GM19455 (cell line): ENCODE measurements at regions not wholly inside any gene's neighbourhood (a gene's known extent, or its start where the extent isn't known, plus 50 kb on each side); places are given as distances from the start of the nearest gene placed in this dataset.
"Not testable (repeated sequence)": the region's sequence is repeated elsewhere in the genome, so short reads cannot be mapped to it uniquely, and the experiment has no call there.

Experiments used
- ATAC-seq: cut with Tn5 transposase; IDR thresholded peaks from one replicate; pipeline ENCODE4 v1.9.1; 2021; ENCODE audit not compliant: unreplicated experiment

DNA sequence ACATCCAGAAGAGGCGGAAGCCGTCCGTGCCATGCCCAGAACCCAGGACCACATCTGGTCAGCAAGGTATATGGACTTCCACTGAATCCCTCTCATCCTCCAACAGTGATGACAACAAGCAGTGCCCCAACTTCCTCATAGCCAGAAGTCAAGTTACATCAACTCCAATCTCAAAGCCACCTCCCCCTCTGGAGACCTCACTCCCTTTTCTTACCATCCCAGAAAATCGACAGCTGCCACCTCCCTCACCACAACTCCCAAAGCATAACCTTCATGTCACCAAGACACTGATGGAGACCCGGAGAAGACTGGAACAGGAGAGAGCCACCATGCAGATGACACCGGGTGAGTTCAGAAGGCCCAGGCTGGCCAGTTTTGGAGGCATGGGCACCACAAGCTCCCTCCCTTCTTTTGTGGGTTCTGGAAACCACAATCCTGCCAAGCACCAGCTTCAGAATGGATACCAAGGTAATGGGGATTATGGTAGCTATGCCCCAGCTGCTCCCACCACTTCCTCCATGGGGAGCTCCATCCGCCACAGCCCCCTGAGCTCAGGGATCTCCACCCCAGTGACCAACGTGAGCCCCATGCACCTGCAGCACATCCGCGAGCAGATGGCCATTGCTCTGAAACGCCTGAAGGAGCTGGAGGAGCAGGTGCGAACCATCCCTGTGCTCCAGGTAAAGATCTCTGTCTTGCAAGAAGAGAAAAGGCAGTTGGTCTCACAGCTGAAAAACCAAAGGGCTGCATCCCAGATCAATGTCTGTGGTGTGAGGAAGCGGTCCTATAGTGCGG lies 130.3 kb upstream of the DMRT1 start:
- no peak for ATAC-seq

DNA sequence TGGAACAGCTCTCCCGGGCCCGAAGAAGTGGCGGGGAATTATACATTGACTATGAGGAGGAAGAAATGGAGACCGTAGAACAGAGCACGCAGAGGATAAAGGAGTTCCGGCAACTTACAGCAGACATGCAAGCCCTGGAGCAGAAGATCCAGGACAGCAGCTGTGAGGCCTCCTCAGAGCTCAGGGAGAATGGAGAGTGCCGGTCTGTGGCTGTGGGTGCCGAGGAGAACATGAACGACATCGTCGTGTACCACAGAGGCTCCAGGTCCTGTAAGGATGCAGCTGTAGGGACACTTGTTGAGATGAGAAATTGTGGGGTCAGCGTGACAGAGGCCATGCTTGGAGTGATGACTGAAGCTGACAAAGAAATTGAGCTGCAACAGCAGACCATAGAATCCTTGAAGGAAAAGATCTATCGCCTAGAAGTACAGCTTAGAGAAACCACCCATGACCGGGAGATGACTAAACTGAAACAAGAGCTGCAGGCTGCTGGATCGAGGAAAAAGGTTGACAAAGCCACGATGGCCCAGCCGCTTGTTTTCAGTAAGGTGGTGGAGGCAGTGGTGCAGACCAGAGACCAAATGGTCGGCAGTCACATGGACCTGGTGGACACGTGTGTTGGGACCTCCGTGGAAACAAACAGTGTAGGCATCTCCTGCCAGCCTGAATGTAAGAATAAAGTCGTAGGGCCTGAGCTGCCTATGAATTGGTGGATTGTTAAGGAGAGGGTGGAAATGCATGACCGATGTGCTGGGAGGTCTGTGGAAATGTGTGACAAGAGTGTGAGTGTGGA lies 129.5 kb upstream of the DMRT1 start:
- ATAC-seq: no peak

DNA sequence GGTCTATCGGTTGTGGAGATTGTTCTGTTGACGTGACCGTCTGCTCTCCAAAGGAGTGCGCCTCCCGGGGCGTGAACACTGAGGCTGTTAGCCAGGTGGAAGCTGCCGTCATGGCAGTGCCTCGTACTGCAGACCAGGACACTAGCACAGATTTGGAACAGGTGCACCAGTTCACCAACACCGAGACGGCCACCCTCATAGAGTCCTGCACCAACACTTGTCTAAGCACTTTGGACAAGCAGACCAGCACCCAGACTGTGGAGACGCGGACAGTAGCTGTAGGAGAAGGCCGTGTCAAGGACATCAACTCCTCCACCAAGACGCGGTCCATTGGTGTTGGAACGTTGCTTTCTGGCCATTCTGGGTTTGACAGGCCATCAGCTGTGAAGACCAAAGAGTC lies 128.9 kb upstream of the DMRT1 start:
- ATAC-seq: no peak

DNA sequence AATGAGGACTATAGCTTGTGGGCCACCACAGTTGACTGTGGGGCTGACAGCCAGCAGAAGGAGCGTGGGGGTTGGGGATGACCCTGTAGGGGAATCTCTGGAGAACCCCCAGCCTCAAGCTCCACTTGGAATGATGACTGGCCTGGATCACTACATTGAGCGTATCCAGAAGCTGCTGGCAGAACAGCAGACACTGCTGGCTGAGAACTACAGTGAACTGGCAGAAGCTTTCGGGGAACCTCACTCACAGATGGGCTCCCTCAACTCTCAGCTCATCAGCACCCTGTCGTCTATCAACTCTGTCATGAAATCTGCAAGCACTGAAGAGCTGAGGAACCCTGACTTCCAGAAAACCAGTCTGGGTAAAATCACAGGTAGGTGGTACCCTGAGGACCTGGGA lies 128.4 kb upstream of the DMRT1 start:
- ATAC-seq: no peak

DNA sequence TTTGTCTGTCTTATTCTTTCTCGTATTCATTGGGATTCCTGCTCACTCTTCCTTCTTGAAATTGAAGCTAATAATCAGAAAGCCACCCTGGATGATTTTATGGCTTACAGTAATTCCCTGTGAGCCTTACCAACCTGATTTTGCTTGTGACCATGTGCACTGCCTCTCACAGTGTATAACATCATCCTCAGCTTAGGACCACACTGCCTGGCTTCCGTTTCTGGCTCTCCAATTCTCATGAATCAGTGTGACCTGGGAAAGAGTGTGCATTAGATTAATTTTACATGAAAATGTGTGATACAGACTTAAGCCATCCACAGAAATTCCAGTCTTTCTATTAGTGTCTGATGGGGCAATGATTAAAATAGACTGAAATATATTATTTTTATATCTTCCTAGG lies 126.8 kb upstream of the DMRT1 start:
- ATAC-seq: no peak

DNA sequence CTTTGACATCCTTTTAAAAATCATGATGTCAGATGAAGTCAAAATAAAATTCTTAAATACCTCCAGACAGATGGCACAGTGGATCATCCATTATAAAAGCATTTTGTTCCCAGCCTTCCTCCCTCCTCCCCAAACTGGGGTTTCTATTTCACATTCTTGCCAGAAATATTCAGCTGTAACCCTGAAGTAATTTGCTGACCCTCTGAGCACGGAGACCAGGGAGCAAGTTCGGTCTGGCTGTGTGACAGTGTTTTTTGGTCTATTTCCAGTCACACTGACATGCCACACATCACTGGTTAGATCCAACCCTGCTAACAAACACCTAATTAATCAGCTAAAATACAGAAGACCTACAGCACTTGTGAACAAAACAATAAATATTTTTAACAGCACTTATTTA lies 126.2 kb upstream of the DMRT1 start:
- ATAC-seq: no peak

DNA sequence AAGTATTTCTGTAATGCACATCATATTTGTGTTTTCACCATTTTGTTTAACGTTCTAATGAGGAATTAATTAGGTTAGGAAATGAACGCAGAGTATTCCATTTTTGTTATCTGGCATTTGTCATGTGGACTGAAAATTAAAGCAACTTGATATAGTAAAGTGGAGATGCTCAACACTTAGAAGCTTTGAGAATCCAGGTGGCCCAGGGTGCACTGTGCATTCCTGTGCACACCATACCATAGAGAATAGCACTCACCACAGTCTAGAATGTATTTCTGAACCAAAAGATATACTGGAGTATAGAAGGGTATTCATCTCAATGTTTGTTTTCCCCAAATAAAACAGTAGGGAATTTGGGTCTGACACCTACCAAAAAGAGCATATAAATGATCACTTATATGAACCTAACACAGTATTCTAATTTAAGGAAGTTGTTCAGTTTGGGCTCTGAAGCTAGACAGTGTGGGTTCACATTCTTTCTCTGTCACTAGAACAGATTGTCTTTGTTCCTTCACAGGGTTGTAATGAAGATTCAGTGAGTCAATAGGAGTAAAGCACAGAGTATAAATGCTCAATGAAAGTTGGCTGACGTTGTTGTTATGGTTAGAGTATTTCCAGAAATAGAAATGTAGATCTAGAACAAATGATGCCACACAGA lies 125.6 kb upstream of the DMRT1 start:
- ATAC-seq: no peak

DNA sequence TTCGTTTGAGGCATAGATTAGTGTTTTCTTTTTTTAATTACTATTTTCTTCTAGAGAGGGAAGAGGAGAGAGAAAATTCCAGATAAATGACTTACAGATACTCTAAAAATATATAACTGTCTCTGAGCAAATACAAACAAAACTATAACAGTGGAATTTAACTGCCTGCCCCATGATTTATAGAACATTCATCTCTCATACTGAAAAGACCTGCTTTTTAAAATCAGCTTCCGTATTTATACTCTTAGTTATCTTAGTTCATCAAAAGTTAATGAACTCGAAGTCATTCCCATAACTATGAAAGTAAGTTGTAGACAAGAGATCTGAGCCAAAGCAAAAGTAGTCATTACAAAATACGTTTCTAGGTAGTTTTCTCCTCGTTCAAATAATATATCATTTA lies 123.8 kb upstream of the DMRT1 start:
- ATAC-seq: no peak

DNA sequence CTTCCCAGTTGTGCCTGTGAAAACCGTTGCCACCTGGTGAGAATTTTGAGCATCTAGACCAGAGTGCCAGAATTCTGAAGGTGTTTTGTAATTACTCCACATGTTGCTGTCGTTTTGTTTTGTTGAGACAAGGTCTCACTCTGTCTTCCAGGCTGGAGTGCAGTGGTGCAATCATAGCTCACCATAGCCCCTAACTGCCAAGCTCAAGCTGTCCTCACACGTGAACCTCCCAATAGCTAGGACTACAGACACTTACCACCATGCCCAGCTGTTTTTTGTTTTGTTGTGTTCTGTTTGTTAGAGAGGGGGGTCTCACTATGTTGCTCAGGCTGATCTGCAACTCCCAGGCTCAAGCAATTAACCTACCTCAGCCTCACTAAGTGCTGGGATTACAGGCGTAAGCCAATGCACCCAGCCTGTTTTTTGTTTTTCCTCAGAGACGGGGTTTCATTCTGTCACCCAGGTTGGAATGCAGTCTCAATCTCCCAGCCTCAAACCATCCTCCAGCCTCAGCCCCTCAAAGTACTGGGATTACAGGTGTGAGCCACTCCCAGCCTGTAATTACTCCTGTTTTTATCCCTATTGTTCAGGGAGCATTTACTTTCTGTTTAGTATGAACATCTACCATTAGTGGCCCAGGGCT lies 121.1 kb upstream of the DMRT1 start:
- no peak for ATAC-seq

DNA sequence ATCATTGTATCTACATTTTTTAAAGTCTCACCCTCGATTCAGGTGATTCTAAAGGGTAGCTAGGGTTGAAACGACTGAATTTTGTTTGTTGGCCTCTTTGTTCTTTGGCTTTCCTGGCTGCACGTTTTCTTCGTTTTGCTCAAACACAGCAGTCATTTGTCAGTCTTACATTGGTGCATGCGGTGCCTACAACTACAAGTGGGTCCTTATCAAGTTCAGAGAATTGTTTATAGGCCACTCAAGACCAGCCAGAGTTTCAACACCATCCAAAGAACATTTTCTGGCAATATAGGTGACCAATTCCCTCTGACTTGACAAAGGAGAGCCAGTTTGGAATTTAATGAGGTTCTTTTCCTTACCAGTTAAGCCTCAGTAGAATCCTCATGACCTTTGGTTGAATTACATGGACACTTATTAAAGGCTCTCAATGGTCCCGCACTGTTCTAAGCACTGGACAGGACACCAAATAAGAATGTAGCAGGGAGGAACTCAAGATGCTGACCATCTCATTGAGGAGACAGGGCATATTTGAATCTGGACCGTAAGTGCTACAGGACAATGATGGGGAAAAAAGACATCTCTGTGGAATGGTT lies 119.0 kb upstream of the DMRT1 start:
- no peak for ATAC-seq

DNA sequence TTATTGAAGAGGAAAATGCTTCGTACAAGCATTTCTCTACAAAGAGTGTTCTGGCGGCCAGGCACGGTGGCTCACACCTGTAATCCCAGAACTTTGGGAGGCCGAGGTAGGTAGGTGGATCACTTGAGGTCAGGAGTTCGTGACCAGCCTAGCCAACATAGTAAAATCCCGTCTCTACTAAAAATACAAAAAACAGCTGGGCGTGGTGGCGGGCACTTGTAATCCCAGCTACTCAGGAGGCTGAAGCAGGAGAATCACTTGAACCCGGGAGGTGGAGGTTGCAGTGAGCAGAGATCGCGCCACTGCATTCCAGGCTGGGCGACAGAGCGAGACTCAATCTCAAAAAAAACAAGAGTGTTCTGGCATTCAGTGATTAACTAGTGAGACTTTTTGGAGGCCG lies 117.0 kb upstream of the DMRT1 start:
- not testable (repeated sequence) for ATAC-seq

DNA sequence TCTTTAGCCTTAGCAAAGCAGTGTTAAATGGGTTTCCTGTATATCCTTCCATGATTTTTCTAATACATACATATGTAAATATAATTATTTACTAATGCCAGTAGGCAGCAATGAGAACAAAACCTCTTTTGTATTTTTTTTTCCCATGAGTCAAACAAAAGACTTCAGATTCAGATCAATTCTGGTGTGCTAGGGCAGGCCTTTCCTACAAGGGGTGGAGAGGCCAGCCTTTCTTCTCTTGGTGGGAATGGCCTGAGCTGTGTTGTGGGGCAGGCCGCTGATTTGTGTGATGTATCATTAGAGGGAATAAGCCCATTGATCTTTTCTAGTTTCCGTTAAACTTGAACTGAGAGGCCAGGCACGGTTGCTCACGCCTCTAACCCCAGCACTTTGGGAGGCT lies 115.5 kb upstream of the DMRT1 start:
- ATAC-seq: no peak

DNA sequence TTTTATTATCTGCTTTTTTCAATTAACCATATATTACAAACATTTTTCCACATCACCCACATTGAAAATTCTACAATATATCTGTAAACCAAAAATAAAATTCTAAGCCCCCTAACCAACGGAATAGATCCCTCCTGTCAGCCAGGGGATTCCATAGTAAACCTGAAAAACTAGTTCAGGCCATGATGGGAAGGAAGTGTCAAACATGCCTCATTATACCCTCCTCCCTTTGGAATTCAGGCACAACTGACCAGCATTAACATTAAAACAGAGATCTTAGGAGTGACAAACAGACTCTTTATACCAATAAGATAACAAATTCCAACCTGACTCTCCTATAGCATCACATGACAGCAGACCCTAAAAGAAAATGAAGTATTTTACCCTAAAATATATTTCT lies 113.7 kb upstream of the DMRT1 start:
- no peak for ATAC-seq

DNA sequence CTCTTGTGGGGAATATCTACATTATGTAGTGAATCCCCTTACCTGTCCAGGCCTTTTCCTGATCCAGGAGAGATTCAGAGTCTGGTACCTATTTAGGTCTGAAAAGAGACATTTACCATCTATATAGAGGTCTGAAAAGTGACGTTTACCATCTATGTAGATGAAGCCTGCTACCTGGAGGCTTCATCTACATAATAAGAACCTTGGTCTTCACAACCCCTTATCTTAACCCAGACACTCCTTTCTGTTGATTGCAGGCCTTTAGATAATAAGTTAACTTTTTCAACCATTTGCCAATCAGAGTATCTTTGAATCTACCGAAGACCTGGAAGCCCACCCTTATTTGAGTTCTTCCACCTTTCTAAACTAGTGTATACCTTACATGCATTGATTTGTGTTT lies 113.0 kb upstream of the DMRT1 start:
- ATAC-seq: no peak

DNA sequence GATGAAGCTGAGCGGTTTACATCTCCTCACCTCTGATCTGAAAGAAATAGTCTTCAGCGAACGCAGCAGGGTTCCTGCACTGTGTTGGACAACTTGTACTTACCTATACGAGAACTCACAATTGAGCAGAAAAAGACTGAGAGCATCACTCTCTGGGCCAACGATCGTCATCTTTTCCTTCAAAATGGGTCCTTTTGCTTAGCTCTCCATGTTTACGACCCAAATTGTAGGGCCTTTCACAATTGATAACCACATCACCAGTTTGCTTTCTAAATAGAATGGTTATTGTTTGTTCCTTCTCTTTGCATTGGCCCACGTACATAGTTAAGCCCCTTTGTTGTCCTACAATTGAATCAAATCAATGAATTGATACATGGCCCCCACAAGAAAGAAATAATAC lies 110.0 kb upstream of the DMRT1 start:
- no peak for ATAC-seq

DNA sequence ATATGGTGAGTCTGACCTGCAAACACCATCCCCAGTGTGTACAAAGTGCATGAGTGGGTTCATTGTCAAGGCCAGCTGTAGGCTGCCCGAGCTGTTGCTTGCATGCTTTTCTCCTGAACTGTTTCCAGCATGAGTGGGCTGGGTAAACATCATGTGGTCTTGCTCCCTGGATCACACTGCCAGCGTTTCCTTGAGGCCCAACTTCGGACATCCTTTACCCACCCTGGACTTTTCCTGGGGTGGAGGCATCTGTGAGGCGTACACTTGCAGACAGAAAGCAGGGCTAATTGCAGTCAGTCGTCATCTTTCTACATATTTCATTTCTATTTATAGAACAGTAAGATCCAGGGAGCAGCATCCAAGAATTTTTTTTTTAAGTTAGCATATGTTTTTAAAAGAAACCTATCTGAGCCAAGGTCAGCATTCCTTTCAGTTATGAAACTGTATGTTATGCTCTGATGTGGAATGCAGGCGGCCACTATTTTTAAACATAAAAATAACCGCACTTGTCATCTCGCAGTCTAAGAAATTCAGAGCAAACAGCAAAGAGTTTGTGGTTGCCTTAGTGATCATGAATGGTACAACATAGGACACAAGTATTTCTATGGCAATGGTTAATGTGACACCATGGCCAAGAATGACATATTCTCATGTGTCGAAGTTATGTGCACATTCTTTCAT lies 106.5 kb upstream of the DMRT1 start:
- no peak for ATAC-seq

DNA sequence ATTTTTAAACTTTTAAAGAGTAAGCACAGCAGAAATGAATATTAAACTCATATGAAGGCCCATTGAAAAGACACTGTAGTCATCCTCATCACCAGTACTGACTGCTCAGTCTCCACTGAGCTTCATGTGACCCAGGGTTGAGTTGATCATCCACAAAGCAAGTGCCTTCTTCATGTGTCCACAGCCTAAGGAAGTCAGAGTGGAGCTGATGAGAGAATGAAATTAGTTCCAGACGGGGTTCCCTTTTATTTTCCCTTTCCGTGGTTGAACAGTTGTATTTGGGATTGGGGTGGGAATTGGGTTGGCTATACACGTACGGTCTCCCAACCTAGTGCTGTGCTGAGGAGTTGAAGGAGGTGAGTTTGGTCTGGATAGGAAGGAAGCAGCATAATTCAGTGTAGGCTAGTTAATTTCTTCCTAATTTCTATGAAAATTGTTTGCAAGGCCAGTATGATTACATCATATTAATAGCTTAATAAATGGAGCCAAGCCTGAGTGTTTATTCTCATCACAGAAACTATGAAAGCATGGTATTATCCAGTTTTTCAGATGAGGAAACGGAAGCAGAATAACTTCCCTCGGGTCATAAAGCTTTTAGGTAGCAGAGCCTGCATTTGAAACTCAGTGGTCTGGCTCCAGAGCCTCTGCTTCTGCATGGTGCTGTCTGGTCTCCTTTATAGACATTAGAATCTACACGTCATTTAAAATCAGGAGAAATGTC lies 103.9 kb upstream of the DMRT1 start:
- ATAC-seq: no peak

DNA sequence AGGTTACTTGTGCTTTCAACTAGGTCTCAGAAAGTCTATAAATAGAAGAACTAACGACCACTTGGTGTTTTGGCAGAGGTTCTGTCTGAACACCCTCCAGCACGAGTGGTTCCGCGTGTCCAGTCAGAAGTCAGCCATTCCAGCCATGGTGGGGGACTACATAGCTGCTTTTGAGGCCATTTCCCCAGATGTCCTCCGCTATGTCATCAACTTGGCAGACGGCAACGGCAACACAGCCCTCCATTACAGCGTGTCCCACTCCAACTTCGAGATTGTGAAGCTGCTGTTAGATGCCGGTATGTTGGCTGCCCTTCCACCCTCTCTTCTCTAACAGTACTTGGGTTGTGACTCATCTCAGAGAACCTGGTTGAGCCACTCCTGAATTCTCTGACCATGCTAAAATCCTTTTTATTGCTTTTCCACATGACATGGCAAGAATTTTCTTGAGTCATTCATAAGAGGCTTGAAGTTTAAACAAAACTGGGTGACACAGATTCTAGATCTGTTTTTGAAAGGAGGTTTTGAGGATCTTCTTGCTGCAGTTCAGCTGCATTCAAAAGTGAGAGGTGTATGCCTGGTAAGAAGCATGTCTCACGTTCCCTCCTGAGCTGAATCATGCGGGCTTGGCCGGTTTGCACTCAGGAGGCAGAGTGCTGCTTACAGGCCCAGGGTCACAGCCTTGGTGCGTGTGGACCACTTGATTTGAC lies 103.1 kb upstream of the DMRT1 start:
- no peak for ATAC-seq

DNA sequence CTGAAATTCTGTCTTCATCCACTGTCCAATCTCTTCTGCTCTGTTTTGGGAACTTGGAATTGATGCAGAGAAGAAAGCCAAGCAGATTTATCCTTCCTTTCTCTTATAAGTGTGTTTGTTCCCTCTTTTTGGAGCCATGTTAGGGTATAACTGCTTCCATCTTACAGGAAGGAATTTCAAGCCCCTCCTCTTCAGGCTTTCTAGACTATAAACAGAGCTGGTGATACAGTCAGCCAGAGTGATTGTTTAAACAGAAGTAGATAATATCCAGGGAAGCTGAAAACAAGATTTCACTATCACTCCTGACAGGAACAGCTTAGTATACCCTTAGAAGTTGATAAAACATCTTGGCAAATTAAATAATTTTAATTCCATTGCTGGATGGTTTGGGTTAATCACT lies 102.1 kb upstream of the DMRT1 start:
- ATAC-seq: no peak
